ENCODE measurements at regions not wholly inside any gene's neighbourhood (a gene's known extent, or its start where the extent isn't known, plus 50 kb on each side); places are given as distances from the start of the nearest gene placed in this dataset.

DNA sequence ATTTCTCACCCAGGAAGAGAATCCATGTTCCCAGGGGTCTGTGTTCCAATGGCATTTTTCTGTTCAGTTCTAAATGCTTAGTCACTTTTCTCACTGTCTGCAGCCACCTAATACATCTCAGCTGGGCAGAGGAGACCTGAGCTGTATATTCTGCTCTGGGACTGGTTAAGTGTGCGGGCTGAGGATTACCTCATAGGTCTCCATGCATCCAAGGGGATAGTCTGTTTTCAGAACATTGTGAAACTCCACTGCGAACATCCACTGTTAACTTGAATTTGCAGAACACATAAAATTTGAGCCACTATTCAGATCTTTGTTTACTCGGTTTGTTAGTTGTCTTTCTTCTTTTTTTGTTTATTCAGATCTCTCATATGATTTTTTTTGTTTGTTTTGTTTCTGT lies 947.1 kb downstream of the TFAP2A start:
- Histone ChIP-seq H3K9me3 (no peaks in the 10 kb centered on the region), H3K27ac (ENCODE audit: low read length) (no peak overlapping the region), H3K36me3 (ENCODE audit: control insufficient read depth in 2 of 2, extremely low read depth in 1 of 2, insufficient read depth in 1 of 2, low read length in 1 of 2) (no peaks in the 10 kb centered on the region), H3K4me3 (ENCODE audit: control insufficient read depth in 1 of 2, extremely low read depth in 1 of 2, low read length in 1 of 2) (no peak overlapping the region), H3K4me1 (ENCODE audit: control insufficient read depth in 1 of 2, extremely low read depth in 1 of 2, insufficient read depth in 2 of 2, low read length in 2 of 2) (no peaks in the 10 kb centered on the region), H3K27me3 (replicated peaks in 1 of 2; ENCODE audit: control insufficient read depth in 2 of 2, extremely low read depth in 1 of 2, insufficient read depth in 2 of 2, low read length in 1 of 2) (no peaks in the 10 kb centered on the region)
- Mint-ChIP-seq H3K4me3 (no peak overlapping the region), H3K9me3 (peaks cover 3 to 7% (median 4%) of the 10 kb centered on the region in 3 donors), H3K27ac (no peak overlapping the region), H3K27me3 (no peaks in the 10 kb centered on the region), H3K4me1 (no peaks in the 10 kb centered on the region), H3K36me3 (no peaks in the 10 kb centered on the region)
- ATAC-seq (replicated peaks in 1 of 4), result no peak
- WGBS (ENCODE audit: insufficient coverage), result 78% methylated on average over 1 of the region's 3 CpGs
- POLR2A ChIA-PET, result no interaction called here
- CTCF ChIA-PET, result no interaction called here
- DNase-seq, result no peak

DNA sequence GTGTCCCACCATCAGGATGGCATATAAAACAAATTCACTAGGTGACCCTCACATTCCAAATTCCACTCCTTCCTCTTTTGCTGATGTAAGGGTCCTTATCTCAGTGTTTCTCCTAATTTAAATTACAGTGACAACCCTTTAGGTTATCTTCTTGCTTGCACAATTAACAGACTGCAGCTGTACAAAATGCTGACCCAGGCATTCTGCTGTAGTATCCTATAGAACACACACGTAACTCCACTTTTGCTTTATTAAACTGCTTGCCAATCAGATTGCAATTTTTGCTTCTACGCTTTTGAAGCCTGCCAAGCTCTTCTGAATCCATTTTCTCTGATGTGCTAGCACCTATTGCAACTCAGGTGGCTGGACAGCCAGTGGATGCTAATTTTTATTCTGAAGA lies 950.3 kb downstream of the TFAP2A start:
- H3K4me1 ChIP-seq (ENCODE audit: control insufficient read depth in 1 of 2, extremely low read depth in 1 of 2, insufficient read depth in 2 of 2, low read length in 2 of 2), result no peaks in the 10 kb centered on the region
- 33% methylated on average over 1 of the region's 2 CpGs for WGBS (ENCODE audit: insufficient coverage)
- Mint-ChIP-seq H3K4me3 (no peak overlapping the region), H3K9me3 (no peaks in the 10 kb centered on the region), H3K27me3 (no peaks in the 10 kb centered on the region), H3K36me3 (no peaks in the 10 kb centered on the region), H3K27ac (no peak overlapping the region), H3K4me1 (no peaks in the 10 kb centered on the region)
- H3K9me3 ChIP-seq, result no peaks in the 10 kb centered on the region
- ChIA-PET CTCF (no interaction called here), POLR2A (no interaction called here)
- H3K36me3 ChIP-seq (ENCODE audit: control insufficient read depth in 2 of 2, extremely low read depth in 1 of 2, insufficient read depth in 1 of 2, low read length in 1 of 2), result no peaks in the 10 kb centered on the region
- H3K4me3 ChIP-seq (ENCODE audit: control insufficient read depth in 1 of 2, extremely low read depth in 1 of 2, low read length in 1 of 2), result no peak overlapping the region
- no peak overlapping the region for H3K27ac ChIP-seq (ENCODE audit: low read length)
- no peaks in the 10 kb centered on the region for H3K27me3 ChIP-seq (replicated peaks in 1 of 2; ENCODE audit: control insufficient read depth in 2 of 2, extremely low read depth in 1 of 2, insufficient read depth in 2 of 2, low read length in 1 of 2)
- DNase-seq (no peak), ATAC-seq (replicated peaks in 1 of 4) (no peak)

DNA sequence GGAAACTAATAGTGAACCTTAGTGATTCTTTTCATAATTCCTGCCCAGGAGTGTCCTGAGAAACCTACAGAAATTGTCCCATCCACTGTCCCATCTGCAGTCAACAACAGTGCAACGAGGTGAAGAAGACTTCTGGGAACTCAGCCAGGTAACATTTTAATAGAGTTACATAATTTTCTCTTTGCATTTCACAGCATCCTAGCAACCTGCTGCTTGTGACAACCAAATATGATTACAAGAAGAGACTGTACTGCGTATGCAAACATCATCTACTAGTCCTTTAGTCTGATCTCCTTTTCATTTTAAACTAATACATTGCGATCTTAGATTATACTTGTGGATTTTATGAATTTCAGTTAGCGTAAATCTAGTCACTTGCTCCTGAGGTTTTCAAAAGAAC lies 951.6 kb downstream of the TFAP2A start:
- Histone ChIP-seq H3K9me3 (no peaks in the 10 kb centered on the region), H3K36me3 (ENCODE audit: control insufficient read depth in 2 of 2, extremely low read depth in 1 of 2, insufficient read depth in 1 of 2, low read length in 1 of 2) (no peaks in the 10 kb centered on the region), H3K27me3 (replicated peaks in 1 of 2; ENCODE audit: control insufficient read depth in 2 of 2, extremely low read depth in 1 of 2, insufficient read depth in 2 of 2, low read length in 1 of 2) (no peaks in the 10 kb centered on the region), H3K4me3 (ENCODE audit: control insufficient read depth in 1 of 2, extremely low read depth in 1 of 2, low read length in 1 of 2) (no peak overlapping the region), H3K4me1 (ENCODE audit: control insufficient read depth in 1 of 2, extremely low read depth in 1 of 2, insufficient read depth in 2 of 2, low read length in 2 of 2) (no peaks in the 10 kb centered on the region), H3K27ac (ENCODE audit: low read length) (no peak overlapping the region)
- CTCF ChIA-PET, result no interaction called here
- DNase-seq (no peak), ATAC-seq (replicated peaks in 1 of 4) (no peak)
- Mint-ChIP-seq H3K4me3 (no peak overlapping the region), H3K27me3 (no peaks in the 10 kb centered on the region), H3K36me3 (no peaks in the 10 kb centered on the region), H3K4me1 (no peaks in the 10 kb centered on the region), H3K9me3 (no peaks in the 10 kb centered on the region), H3K27ac (no peak overlapping the region)
- WGBS (ENCODE audit: insufficient coverage), result no CpG with 5 or more reads among the region's 4 CpGs
- POLR2A ChIA-PET, result no interaction called here

DNA sequence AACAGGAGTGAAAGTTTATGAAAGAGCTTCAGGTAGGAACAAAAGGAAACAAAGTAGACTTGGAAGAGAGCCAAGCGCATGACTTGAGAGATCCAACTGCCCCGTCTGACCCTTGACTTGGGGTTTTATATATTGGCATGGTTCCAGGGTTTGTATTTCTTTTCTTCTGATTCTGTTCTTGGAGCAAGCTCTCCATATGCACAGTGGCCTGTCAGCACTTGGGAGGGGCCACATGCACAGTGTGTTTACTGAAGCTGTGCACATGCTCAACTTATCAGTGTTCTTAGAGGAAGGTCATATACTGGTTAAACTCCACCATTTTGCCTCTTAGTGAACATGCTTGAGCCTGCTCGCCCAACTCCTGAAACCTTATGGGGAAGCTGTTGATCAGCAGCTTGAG lies 953.7 kb downstream of the TFAP2A start:
- ATAC-seq (replicated peaks in 1 of 4) (no peak), DNase-seq (no peak)
- Histone ChIP-seq H3K27ac (ENCODE audit: low read length) (no peak overlapping the region), H3K4me3 (ENCODE audit: control insufficient read depth in 1 of 2, extremely low read depth in 1 of 2, low read length in 1 of 2) (no peak overlapping the region), H3K4me1 (ENCODE audit: control insufficient read depth in 1 of 2, extremely low read depth in 1 of 2, insufficient read depth in 2 of 2, low read length in 2 of 2) (no peaks in the 10 kb centered on the region), H3K36me3 (ENCODE audit: control insufficient read depth in 2 of 2, extremely low read depth in 1 of 2, insufficient read depth in 1 of 2, low read length in 1 of 2) (no peaks in the 10 kb centered on the region), H3K27me3 (replicated peaks in 1 of 2; ENCODE audit: control insufficient read depth in 2 of 2, extremely low read depth in 1 of 2, insufficient read depth in 2 of 2, low read length in 1 of 2) (no peaks in the 10 kb centered on the region), H3K9me3 (no peaks in the 10 kb centered on the region)
- no peaks in the 10 kb centered on the region for H3K4me1 Mint-ChIP-seq
- no peak overlapping the region for H3K27ac Mint-ChIP-seq
- no peak overlapping the region for H3K4me3 Mint-ChIP-seq
- H3K27me3 Mint-ChIP-seq, result no peaks in the 10 kb centered on the region
- POLR2A ChIA-PET, result no interaction called here
- H3K9me3 Mint-ChIP-seq, result no peaks in the 10 kb centered on the region
- CTCF ChIA-PET, result no interaction called here
- no peaks in the 10 kb centered on the region for H3K36me3 Mint-ChIP-seq
- 90% methylated on average over 2 of the region's 3 CpGs for WGBS (ENCODE audit: insufficient coverage)

DNA sequence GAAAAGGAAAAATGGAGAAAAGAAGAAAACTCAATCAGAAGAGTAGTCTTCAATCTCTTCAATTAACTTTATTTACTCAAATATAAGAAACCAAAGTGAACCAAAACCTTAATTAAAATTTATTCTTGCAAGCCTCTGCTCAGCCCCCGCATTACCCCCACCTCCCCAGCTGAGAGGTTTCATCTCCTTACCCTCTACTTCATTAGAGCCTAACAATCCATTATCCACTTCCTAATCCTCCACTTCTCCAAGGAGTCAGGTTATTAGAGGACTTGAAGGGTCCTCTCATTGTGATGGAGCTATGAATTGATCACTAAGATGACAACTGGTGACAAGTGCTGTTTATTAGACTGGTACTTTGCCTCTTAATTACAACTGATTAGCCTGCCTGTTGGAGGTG lies 956.5 kb downstream of the TFAP2A start:
- Histone ChIP-seq H3K27ac (ENCODE audit: low read length) (no peak overlapping the region), H3K4me3 (ENCODE audit: control insufficient read depth in 1 of 2, extremely low read depth in 1 of 2, low read length in 1 of 2) (no peak overlapping the region), H3K27me3 (replicated peaks in 1 of 2; ENCODE audit: control insufficient read depth in 2 of 2, extremely low read depth in 1 of 2, insufficient read depth in 2 of 2, low read length in 1 of 2) (no peaks in the 10 kb centered on the region), H3K36me3 (ENCODE audit: control insufficient read depth in 2 of 2, extremely low read depth in 1 of 2, insufficient read depth in 1 of 2, low read length in 1 of 2) (no peaks in the 10 kb centered on the region), H3K4me1 (ENCODE audit: control insufficient read depth in 1 of 2, extremely low read depth in 1 of 2, insufficient read depth in 2 of 2, low read length in 2 of 2) (no peaks in the 10 kb centered on the region), H3K9me3 (no peaks in the 10 kb centered on the region)
- ChIA-PET CTCF (no interaction called here), POLR2A (no interaction called here)
- Mint-ChIP-seq H3K9me3 (peaks cover 0 to 6% (median 3%) of the 10 kb centered on the region in 3 donors), H3K4me1 (no peaks in the 10 kb centered on the region), H3K27ac (no peak overlapping the region), H3K27me3 (no peaks in the 10 kb centered on the region), H3K4me3 (no peak overlapping the region), H3K36me3 (no peaks in the 10 kb centered on the region)
- ATAC-seq (replicated peaks in 1 of 4), result no peak
- no CpG with 5 or more reads among the region's 1 CpG for WGBS (ENCODE audit: insufficient coverage)
- no peak for DNase-seq

DNA sequence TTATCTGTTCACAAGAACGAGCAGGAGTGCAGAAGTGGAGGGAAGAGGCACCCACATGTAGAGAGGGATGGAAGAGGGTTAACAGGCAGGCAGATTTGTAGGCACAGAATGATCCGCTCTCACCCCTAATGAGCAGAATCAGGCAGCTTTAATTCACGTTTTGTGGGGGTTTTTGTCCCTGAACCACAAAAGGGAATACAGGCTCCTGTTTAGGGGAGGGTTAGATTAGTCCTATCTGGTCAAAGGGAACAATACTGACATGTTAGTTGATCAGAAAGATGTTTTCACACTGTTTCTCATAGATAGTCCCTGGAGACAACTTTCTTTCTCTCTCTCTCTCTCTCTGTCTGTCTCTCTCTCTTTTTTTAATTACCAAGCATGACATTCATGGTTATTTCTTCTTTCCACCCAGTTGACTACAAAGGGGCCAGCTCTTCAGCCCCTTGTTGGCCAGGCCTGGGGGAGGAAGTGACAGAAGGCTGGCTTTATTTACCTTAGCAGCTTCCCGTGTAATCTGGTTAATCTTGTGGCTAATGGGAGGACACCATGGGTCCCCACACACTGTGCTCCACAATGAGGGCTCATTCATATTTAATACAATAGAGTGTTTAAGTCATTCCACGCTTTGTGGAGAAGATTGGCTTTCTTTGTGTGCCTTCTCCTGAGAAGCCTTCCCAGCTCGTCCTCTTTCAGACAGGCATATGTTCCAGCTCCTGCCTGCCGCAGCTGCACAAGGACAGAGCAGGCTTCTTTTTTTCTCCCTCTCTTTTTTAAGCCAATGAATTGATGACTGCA lies 958.8 kb downstream of the TFAP2A start:
- CTCF ChIA-PET, result no interaction called here
- H3K4me3 Mint-ChIP-seq, result no peak overlapping the region
- Histone ChIP-seq H3K36me3 (ENCODE audit: control insufficient read depth in 2 of 2, extremely low read depth in 1 of 2, insufficient read depth in 1 of 2, low read length in 1 of 2) (no peaks in the 10 kb centered on the region), H3K27me3 (replicated peaks in 1 of 2; ENCODE audit: control insufficient read depth in 2 of 2, extremely low read depth in 1 of 2, insufficient read depth in 2 of 2, low read length in 1 of 2) (no peaks in the 10 kb centered on the region), H3K4me3 (ENCODE audit: control insufficient read depth in 1 of 2, extremely low read depth in 1 of 2, low read length in 1 of 2) (no peak overlapping the region), H3K4me1 (ENCODE audit: control insufficient read depth in 1 of 2, extremely low read depth in 1 of 2, insufficient read depth in 2 of 2, low read length in 2 of 2) (no peaks in the 10 kb centered on the region), H3K9me3 (no peaks in the 10 kb centered on the region), H3K27ac (ENCODE audit: low read length) (no peak overlapping the region)
- no peak overlapping the region for H3K27ac Mint-ChIP-seq
- H3K27me3 Mint-ChIP-seq, result no peaks in the 10 kb centered on the region
- no peak for ATAC-seq (replicated peaks in 1 of 4)
- WGBS (ENCODE audit: insufficient coverage), result 20% methylated on average over 1 of the region's 7 CpGs
- no peaks in the 10 kb centered on the region for H3K36me3 Mint-ChIP-seq
- peaks cover 3 to 6% (median 3%) of the 10 kb centered on the region in 3 donors for H3K9me3 Mint-ChIP-seq
- no peak for DNase-seq
- no peaks in the 10 kb centered on the region for H3K4me1 Mint-ChIP-seq
- POLR2A ChIA-PET, result no interaction called here
